NCI-H146 (cell line): ENCODE measurements at regions not wholly inside any gene's neighbourhood (a gene's known extent, or its start where the extent isn't known, plus 50 kb on each side); places are given as distances from the start of the nearest gene placed in this dataset.
"Not testable (repeated sequence)": the region's sequence is repeated elsewhere in the genome, so short reads cannot be mapped to it uniquely, and the experiment has no call there.

Experiments used
- DNase-seq: peaks from one replicate; lab custom pipeline; 2025; lab: John Stamatoyannopoulos, UW

DNA sequence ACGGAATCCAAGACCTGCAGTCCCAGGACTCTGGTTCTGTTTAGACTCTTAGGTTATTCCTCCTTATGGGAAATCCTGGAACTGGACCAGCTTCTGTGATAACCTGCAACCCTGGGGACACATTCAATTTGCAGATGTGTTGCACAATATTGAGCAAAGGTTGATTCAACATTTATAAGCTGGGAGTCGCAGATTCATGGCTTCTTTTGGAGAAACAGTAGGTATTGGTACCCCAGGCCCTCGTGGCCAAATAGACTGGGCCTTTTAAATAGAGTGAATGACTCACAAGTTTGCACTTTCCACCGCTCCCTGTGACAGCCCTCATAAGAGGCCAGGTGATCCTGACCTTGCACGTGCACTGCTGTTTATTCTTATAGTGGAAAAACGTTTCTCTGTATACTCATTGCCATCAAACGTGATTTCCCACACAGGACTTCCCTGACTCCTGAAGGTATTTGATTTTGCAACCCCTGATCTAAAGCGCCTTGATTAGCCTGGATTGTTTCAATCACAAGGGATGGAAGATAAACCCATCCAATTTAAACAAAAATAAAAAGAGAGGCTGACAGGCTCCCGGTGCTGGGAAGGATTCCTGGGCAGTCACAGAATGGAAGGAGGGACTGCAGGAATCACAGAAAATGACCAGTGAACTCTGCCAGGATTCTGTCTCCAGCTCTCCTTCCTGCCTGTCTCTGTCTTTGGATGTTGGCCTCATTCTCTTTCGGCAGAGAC is 98.0 kb downstream of the VCPKMT start:
- no peak for DNase-seq

- DNase-seq = no peak
These were observed 97.5 kb downstream of the VCPKMT start for GRCh38 chr14:50018933-50019210.

DNA sequence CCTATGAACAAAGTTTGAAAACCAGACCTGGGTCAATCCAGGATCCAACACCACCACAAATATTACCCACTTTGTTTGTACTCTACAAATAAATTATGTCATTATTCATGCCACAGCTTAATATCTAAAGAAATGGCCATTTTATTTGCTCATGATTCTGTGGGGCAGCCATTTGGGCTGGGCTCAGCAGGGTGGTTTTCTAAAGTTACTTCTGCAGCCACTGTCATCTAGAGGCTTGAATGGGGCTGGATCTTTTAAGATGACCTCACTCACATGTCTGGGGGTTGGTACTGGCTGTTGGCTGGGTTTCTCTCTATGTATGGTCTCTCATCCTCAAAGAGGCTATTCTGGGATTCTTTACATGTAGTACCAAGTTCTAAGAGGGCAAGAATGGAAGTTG is 96.2 kb downstream of the VCPKMT start:
- no peak for DNase-seq

DNA sequence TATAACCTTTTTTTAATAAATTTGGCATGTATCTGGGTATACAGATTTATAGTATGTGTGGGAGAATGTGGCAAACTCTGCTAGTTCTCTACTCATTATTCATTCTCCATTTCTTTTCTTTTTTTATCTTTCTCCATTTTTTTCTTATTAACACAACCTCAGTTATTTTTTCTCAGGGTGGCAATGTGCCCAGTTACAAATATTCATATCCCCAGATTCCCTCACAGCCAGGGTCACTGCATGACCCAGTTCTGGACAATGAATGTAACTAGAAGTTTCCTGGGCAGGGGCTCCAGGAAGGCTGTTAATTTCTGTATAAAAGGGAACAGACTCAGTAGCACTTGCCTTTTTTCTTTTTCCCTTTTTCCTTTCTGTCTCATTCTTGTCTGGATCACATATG is 95.6 kb downstream of the VCPKMT start:
- no peak for DNase-seq

- DNase-seq = no peak
These were observed 94.9 kb downstream of the VCPKMT start for GRCh38 chr14:50021261-50022031.

DNA sequence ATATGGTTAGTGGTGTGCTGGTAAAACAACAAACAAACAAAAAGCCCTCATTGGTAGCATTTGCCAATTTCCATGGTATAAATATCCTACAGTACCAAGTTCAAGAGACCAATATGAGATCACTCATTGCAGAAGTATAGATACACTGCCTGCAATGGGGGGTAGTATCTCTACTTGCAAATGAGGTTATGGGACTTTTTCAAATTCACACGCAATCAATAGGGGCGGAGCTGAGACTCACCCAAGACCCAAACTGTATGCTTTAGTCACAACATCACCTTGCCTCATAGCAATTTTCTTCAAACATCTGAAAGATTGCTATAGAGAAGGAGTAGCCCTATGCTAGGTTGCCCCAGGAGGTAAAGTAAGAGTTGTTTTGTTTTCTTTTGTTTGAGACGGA is 93.7 kb downstream of the VCPKMT start:
- no peak for DNase-seq

DNA sequence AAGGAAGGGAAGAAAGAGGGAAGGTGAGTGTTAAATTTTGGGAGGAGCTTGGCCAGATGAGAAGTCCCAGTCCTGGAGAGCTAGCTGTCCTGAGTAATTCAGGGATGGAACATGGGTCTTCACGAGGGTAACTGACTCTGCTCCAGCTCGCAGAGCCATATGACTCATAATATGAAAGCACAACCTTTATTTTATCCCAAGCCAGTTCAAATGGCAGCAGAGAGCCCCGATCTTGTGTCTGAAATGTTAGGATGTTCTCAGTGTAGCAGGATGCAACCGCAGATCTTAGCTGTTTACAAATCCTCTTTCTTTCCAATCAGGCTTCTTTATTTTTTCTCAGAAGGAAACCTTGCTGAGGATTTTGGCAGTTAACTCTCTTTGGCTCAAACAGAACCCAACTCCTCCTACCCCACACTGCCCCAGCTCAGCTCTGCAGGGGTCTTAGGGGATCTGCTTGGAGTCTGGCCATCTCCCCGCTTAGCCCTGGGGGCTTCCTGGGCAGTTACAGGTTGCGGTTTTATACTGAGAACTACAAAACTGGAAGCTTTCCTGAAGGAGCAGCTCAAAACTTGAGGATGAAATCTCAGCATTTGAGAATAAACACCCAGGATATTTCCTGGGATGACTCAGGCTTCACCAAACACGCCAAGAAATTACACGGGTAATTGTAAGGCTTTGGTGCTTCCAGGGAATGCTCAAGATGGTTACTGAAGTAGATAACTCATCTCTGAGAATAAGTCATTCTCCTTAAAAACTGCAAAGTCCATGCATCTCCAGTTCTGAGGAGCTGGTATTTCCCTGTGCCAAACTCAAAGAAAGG is 92.5 kb downstream of the VCPKMT start:
- DNase-seq = no peak

- no peak for DNase-seq
These were observed 91.3 kb downstream of the VCPKMT start for GRCh38 chr14:50025073-50025472.

DNA sequence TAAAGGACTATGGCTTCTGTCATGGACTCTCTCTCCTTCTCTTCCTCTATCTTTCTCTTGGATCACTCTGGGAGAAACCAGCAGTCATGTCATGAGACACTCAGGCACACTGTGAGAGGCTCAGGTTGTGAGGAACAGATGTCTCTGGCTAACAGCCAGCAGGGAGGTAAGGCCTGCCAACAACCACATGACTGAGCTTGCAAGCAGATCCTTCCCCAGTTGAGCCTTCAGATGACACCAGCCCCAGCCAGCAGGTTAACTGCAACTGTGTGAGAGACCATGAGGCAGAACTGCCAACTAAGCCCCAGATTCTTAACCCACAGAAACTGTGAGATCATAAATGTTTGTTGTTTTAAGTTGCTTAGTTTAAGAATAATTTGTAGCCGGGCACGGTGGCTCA is 90.6 kb downstream of the VCPKMT start:
- DNase-seq = no peak

DNA sequence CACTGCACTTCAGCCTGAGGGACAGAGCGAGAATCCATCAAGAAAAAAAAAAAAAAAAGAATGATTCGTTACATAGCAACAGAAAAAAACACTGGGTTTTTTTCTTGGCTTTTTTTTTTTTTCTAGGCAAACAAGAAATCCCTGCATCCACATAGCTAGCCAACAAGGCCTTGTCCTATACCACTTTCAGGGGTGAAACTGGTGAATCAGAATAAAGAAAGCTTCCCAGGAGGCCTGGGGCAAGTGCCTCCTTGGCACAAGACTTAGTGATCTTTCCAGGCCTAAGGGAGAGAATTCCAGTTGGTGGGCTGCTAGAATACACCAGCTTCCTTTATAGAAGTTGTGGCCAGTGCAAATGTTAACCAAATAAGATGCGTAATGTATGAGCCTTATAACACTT is 90.0 kb downstream of the VCPKMT start:
- no peak for DNase-seq

DNA sequence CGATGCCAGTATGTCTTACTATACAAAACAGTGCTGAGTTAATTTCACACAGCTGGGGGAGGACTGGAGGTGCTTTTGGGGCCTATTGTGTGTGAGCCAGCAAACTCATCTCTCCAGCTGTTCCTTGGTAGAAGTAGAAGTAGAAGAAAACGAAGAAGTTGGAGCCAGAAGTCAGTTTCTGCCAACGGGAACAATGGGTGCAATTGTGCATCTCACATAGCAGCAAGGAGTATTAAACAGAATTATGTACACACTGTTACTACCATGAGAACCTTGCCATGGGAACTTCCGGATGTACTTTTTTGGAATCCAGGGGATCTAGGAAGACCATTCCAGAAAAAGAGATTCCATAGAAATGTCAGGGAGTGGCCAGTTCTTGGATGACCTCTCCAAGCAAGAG is 88.6 kb downstream of the VCPKMT start:
- DNase-seq = no peak

- DNase-seq = no peak
These were observed 87.9 kb downstream of the VCPKMT start for GRCh38 chr14:50028458-50028857.

GRCh38 chr14:50030036-50030435 is 86.3 kb downstream of the VCPKMT start:
- no peak for DNase-seq

GRCh38 chr14:50030911-50031310 is 85.5 kb downstream of the VCPKMT start:
- not testable (repeated sequence) for DNase-seq

DNA sequence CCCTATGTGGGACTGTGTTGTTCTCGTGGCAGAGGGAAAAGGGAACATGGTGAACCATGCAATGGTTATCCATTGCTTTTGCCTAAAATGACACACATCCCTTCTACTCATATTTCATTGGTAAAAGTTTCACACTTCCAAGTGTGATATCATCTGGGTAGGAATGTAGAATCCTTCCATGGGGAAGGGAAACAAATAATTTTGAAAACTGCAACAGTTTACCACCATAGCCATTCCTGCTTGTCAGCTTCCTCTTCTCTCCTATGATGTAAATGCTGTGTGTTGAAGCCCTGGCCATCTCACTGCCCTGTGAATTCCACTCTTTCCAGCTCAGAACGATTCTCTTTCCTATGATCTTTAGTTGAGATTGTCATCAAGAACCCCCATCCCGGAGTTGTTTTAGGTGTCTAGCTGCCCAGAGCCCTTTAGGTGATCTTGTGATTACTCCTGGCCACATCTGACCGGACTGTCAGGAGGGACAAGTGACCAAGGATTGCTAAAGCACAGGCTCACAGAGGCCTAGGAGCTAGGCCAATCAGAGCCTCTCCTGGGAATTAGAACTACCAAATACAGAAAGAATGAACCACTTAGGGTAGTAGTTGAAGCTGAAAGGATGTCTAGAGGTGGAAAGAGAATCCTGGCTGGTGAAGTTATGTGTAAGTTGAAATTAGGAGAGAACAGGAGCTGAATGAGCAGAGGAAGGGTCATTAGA is 84.6 kb downstream of the VCPKMT start:
- DNase-seq = no peak

GRCh38 chr14:50032462-50033167 is 83.8 kb downstream of the VCPKMT start:
- DNase-seq = not testable (repeated sequence)

GRCh38 chr14:50035214-50035613 is 81.2 kb downstream of the VCPKMT start:
- no peak for DNase-seq

GRCh38 chr14:50036211-50036610 is 80.2 kb downstream of the VCPKMT start:
- no peak for DNase-seq

- DNase-seq = no peak
These were observed 79.7 kb downstream of the VCPKMT start for GRCh38 chr14:50036637-50037036.

DNA sequence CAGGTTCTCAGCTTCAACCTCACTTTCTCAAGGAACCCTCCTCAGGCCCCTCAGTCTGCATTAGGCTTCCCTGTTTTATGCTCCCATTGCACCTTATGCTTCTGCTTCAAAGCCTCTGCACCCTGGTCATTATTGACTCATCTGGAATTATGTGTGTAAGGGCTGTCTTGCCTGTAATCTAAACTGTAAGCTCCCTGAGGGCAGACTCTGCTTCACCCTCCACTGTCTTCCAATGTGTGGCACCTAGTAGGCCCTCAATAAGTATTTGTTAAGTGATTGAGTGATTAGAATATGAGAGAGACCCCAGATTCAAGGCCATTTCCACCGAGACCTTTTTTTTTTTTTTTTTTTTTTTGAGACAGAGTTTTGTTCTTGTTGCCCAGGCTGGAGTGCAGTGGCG is 79.1 kb downstream of the VCPKMT start:
- no peak for DNase-seq

DNA sequence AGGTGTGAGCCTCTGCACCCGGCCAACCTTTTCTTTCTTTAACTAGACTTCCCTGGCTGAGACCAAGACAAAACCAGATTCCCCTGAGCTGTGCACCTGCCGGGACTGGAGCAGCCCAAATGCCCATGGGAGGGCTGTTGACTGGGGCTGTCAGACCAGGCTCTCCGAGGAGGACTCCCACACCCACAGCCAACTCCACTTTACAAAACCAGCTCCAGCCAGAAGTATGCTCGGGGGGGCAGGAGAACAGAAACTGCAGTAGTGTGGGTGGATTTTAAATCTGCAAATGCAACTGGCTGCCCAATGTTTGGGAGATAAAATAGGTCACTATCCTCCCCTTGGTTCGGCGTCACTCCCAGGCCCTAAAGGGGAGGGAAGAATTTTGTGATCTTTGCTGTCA is 78.5 kb downstream of the VCPKMT start:
- DNase-seq = no peak
